Hepatocyte (in vitro differentiated cells): ENCODE measurements at regions not wholly inside any gene's neighbourhood (a gene's known extent, or its start where the extent isn't known, plus 50 kb on each side); places are given as distances from the start of the nearest gene placed in this dataset.
"Not testable (repeated sequence)": the region's sequence is repeated elsewhere in the genome, so short reads cannot be mapped to it uniquely, and the experiment has no call there.

Source experiments
- DNase-seq: peaks from one replicate; pipeline ENCODE4 v3.0.0-alpha.2; 2016; ENCODE audit warnings: low spot score
- H2AFZ ChIP-seq: fragments of 200-600 bp; sonication (generic); 2 replicates; pipeline ENCODE4 v1.6.0; 2016; ENCODE audit warnings: antibody characterized with exemption, mild to moderate bottlenecking
- H3K27ac ChIP-seq: fragments of 200-600 bp; sonication (generic); 2 replicates; pipeline ENCODE4 v1.5.1; 2016; ENCODE audit warnings: mild to moderate bottlenecking
- H3K27me3 ChIP-seq: fragments of 200-600 bp; sonication (generic); 2 replicates; pipeline ENCODE4 v1.6.1; 2016
- H3K36me3 ChIP-seq: fragments of 200-600 bp; sonication (generic); replicated peaks from 2 replicates; pipeline ENCODE4 v1.5.1; 2016; ENCODE audit warnings: low read depth; ENCODE audit not compliant: insufficient read depth
- H3K4me1 ChIP-seq: fragments of 200-600 bp; sonication (generic); 2 replicates; pipeline ENCODE4 v1.5.1; 2016; ENCODE audit warnings: mild to moderate bottlenecking, moderate library complexity; ENCODE audit not compliant: insufficient read depth
- H3K4me2 ChIP-seq: fragments of 200-600 bp; sonication (generic); 2 replicates; pipeline ENCODE4 v1.6.0; 2016
- H3K4me3 ChIP-seq: fragments of 200-600 bp; sonication (generic); 2 replicates; pipeline ENCODE4 v1.5.1; 2016; ENCODE audit warnings: mild to moderate bottlenecking
- H3K79me2 ChIP-seq: fragments of 200-600 bp; sonication (generic); 2 replicates; pipeline ENCODE4 v1.6.0; 2017; ENCODE audit warnings: mild to moderate bottlenecking
- H3K9me2 ChIP-seq: fragments of 200-600 bp; sonication (generic); replicated peaks from 2 replicates; pipeline ENCODE4 v1.6.0; 2017; ENCODE audit warnings: mild to moderate bottlenecking; ENCODE audit not compliant: insufficient read depth
- H3K9me3 ChIP-seq: fragments of 200-600 bp; sonication (generic); 2 replicates; pipeline ENCODE4 v1.5.1; 2016; ENCODE audit warnings: low read depth, mild to moderate bottlenecking
- H4K20me1 ChIP-seq: fragments of 200-600 bp; sonication (generic); 2 replicates; pipeline ENCODE4 v1.6.0; 2016; ENCODE audit warnings: mild to moderate bottlenecking; ENCODE audit not compliant: insufficient read depth, poor library complexity, severe bottlenecking
- EZH2 ChIP-seq: fragments of 200-600 bp; sonication (generic); IDR thresholded peaks from 2 replicates; pipeline ENCODE4 v1.6.1; 2016; ENCODE audit warnings: antibody characterized with exemption, mild to moderate bottlenecking, borderline replicate concordance
- EZH2phosphoT487 ChIP-seq: fragments of 200-600 bp; sonication (generic); IDR thresholded peaks from one replicate; pipeline ENCODE4 v1.6.1; 2018; ENCODE audit warnings: antibody characterized with exemption, mild to moderate bottlenecking, low read depth, moderate library complexity; ENCODE audit not compliant: unreplicated experiment, severe bottlenecking
- whole genome bisulfite sequencing: methylation state at CpG from one replicate; pipeline ENCODE4 v1.1.6; 2016; ENCODE audit warnings: low lambda C conversion rate; ENCODE audit errors: missing lambda C conversion rate; 5-methylcytosine and 5-hydroxymethylcytosine counted together
- TF ChIP-seq, protein P1 (sequence below): fragments of 200-600 bp; sonication (generic); IDR thresholded peaks from 2 replicates; pipeline ENCODE4 v1.5.1; 2016; ENCODE audit warnings: antibody characterized with exemption, mild to moderate bottlenecking; ENCODE audit not compliant: poor library complexity

DNA sequence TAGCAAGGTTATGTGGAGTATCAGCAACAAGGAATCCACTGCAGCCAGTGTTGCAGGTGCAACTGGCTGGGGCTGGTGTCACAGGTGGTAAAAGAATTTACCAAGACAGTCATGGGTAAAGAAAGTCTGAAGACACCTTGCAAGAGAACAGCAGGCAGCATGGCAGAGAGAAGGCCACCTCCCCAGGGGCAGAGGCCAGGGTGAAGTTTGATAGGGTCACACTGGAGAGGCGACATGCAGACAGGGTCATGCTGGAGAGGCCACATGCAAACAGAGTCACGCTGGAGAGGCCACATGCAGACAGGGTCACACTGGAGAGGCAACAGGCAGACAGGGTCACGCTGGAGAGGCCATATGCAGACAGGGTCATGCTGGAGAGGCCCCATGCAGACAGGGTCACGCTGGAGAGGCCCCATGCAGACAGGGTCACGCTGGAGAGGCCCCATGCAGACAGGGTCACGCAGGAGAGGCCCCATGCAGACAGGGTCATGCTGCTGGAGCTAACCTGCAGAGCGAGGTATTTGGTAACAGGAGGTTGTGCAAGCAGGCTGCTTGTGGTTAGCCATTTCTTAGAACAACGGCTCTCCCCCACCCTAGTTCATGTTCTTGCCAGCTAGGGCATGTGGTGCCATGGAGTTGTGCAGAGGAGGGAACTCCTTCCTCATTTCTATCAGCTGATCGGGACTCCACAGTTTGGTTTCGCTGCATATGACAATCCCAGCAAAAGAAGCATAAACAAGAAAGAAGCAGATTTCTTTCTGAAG lies 188.2 kb upstream of the FOXD4L5 start:
- not testable (repeated sequence) for DNase-seq, H3K4me3 ChIP-seq, H3K27ac ChIP-seq, H3K4me1 ChIP-seq, H3K4me2 ChIP-seq, H3K9me2 ChIP-seq, H3K9me3 ChIP-seq, H2AFZ ChIP-seq, H3K36me3 ChIP-seq, H3K79me2 ChIP-seq, H4K20me1 ChIP-seq, H3K27me3 ChIP-seq
- 59% methylated on average over 10 of the region's 10 CpGs for WGBS

DNA sequence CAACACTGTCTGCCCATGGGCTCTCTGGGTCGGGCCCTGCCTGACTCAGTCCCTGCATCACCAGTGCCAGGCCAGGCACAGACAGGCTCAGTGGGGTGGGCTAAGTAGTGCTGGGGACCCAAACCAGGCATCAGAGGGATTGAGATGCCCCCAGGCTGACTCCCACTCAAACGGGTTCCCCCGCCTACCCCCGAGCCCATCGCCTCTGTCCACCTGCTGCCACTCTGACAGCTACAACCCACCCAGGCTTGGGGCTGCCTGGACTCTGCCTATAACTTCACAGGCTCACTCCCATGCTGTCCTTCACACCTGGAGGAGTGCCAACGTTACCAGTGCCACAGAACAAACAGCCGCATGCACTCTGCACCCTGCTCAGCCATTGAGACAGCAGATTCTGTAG lies 186.1 kb upstream of the FOXD4L5 start:
- not testable (repeated sequence) for H3K27me3 ChIP-seq, H3K4me1 ChIP-seq, H3K36me3 ChIP-seq, H3K4me2 ChIP-seq, H4K20me1 ChIP-seq, H2AFZ ChIP-seq, H3K9me2 ChIP-seq, DNase-seq, H3K9me3 ChIP-seq, H3K79me2 ChIP-seq, H3K27ac ChIP-seq, H3K4me3 ChIP-seq
- 85% methylated on average over 7 of the region's 7 CpGs for WGBS

DNA sequence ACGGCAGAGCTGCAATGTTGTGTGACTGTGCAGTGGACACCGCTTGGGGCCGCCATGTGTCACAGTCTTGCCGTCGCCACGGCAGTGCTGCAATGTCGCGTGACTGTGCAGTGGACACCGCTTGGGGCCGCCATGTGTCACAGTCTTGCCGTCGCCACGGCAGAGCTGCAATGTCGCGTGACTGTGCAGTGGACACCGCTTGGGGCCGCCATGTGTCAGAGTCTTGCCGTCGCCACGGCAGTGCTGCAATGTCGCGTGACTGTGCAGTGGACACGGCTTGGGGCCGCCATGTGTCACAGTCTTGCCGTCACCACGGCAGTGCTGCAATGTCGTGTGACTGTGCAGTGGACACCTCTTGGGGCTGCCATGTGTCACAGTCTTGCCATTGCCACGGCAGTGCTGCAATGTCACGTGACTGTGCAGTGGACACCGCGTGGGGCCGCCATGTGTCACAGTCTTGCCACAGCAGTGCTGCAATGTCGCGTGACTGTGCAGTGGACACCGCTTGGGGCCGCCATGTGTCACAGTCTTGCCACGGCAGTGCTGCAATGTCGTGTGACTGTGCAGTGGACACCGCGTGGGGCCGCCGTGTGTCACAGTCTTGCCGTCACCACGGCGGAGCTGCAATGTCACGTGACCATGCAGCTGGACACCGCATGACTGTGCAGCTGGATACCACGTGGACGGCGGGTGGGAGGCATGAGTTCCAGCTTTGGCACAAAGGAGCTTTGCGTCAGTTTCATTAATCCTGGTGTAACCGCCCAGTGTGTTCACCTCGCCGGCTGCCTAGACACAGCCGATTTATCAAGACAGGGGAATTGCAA lies 182.1 kb upstream of the FOXD4L5 start:
- H3K36me3 ChIP-seq, H3K4me1 ChIP-seq, H3K27ac ChIP-seq, H2AFZ ChIP-seq, H3K27me3 ChIP-seq, H3K79me2 ChIP-seq, H3K9me3 ChIP-seq, H3K4me3 ChIP-seq, H3K9me2 ChIP-seq, H3K4me2 ChIP-seq, DNase-seq, H4K20me1 ChIP-seq: not testable (repeated sequence)
- 94% methylated on average over 43 of the region's 55 CpGs for WGBS

DNA sequence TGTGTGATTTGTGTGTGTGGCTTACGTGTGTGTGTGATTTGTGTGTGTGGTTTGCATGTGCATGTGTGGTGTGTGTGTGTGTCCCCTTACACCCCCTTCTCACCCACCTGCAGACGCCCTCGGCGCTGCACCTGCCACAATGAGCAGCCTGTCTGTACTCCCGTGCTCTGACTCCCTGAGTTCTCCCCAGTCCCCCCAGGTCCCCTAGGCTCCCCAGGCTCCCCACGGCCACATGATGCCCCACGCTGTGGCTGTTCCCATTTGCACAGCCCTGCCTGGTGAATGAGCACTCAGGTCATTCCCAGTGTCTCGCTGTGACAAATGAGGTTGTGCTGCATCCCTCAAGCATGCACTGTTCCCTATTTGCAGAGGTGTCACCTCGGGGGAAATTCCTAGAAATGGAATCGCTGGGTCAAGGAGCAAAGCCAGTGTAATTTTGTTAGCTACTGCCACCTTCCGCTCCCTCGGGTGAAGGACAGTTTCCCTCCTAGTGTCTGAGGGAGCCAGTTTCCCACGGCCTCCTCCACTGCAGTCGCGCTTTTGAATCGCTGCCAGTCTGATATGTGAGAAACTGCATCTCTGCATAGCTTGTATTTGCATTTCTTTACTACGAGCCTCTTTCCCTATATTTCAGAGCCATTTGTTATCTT lies 180.4 kb upstream of the FOXD4L5 start:
- not testable (repeated sequence) for H3K4me1 ChIP-seq, DNase-seq, H3K79me2 ChIP-seq, H2AFZ ChIP-seq, H3K27ac ChIP-seq, H3K4me2 ChIP-seq, H3K27me3 ChIP-seq, H3K36me3 ChIP-seq, H3K9me2 ChIP-seq, H3K4me3 ChIP-seq, H4K20me1 ChIP-seq, H3K9me3 ChIP-seq
- 93% methylated on average over 16 of the region's 17 CpGs for WGBS

DNA sequence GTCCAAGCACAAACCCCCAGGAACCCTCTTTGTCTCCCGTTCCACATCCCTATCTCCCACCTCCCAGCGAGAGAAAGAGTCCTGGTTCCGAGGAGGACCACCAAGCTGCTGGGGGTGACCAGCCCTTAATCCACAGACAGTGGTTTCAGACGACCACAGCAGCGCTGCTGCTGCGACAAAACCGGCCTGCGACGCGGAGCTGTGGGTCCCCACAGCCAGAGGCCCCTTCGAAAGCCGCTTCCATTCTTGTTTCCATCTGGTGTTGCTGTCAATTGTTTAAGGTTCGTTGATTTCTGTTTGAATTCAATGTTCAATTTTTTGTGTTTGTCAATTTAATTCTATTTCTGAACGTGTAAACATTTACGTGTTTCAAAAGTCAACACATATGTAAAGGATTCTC lies 177.5 kb upstream of the FOXD4L5 start:
- H3K9me2 ChIP-seq, H3K79me2 ChIP-seq, H3K36me3 ChIP-seq, H3K27me3 ChIP-seq, H3K4me3 ChIP-seq, H3K4me1 ChIP-seq, H3K4me2 ChIP-seq, DNase-seq, H3K9me3 ChIP-seq, H3K27ac ChIP-seq, H2AFZ ChIP-seq, H4K20me1 ChIP-seq: not testable (repeated sequence)
- 89% methylated on average over 15 of the region's 15 CpGs for WGBS

DNA sequence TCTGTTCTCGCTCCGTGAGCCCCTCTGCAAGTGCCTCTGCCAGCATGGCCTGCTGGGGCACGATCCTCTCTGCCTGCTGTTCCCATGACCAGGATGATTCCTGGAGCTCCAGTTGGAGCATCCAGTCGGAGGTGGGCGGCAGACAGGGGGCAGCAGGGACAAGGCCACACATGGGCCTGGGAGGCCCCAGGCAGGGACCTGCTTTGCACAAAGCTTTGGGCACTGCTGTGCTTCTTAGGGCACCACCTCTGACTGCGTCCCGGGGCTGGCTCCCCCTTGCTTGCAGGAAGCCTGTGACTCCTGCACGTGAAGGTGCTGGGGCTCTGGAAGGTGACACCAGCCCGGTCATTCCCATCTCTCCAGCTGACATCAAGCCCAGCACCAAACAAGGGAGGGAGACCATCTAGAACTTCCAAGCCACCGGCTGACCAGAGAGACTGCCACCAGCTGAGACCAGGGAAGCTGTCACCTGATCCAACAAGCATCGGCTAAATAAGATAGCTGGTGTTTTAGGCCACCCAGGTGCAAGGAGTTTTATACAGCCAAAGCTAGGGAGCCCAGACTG lies 174.8 kb upstream of the FOXD4L5 start:
- H3K9me3 ChIP-seq: no peaks in the 10 kb centered on the region
- H4K20me1 ChIP-seq: no peaks in the 10 kb centered on the region
- no peak overlapping the region for H3K4me2 ChIP-seq
- H3K4me3 ChIP-seq: no peak overlapping the region
- H3K27ac ChIP-seq: no peak overlapping the region
- no peaks in the 10 kb centered on the region for H3K79me2 ChIP-seq
- no peaks in the 10 kb centered on the region for H3K4me1 ChIP-seq
- no peaks in the 10 kb centered on the region for H3K27me3 ChIP-seq
- no peak overlapping the region for H2AFZ ChIP-seq
- no peaks in the 10 kb centered on the region for H3K9me2 ChIP-seq
- 81% methylated on average over 11 of the region's 11 CpGs for WGBS
- no peak for DNase-seq
- H3K36me3 ChIP-seq: no peaks in the 10 kb centered on the region
- TF ChIP-seq EZH2phosphoT487: no peak
- no peak for TF ChIP-seq EZH2
- TF ChIP-seq, protein P1, sequence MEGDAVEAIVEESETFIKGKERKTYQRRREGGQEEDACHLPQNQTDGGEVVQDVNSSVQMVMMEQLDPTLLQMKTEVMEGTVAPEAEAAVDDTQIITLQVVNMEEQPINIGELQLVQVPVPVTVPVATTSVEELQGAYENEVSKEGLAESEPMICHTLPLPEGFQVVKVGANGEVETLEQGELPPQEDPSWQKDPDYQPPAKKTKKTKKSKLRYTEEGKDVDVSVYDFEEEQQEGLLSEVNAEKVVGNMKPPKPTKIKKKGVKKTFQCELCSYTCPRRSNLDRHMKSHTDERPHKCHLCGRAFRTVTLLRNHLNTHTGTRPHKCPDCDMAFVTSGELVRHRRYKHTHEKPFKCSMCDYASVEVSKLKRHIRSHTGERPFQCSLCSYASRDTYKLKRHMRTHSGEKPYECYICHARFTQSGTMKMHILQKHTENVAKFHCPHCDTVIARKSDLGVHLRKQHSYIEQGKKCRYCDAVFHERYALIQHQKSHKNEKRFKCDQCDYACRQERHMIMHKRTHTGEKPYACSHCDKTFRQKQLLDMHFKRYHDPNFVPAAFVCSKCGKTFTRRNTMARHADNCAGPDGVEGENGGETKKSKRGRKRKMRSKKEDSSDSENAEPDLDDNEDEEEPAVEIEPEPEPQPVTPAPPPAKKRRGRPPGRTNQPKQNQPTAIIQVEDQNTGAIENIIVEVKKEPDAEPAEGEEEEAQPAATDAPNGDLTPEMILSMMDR: no peak
